Mammary epithelial cell (primary cell): ENCODE measurements at regions not wholly inside any gene's neighbourhood (a gene's known extent, or its start where the extent isn't known, plus 50 kb on each side); places are given as distances from the start of the nearest gene placed in this dataset.

Experiments
- EZH2 ChIP-seq: IDR thresholded peaks from 2 replicates; pipeline ENCODE4 v1.6.1; 2012; ENCODE audit warnings: low read length, inconsistent platforms, borderline replicate concordance
- TF ChIP-seq, protein P1 (sequence below), 2 donors: IDR thresholded peaks in 1 of 2; conservative IDR thresholded peaks in 1 of 2; 2 replicates each; pipeline ENCODE4 v1.5.1; 2011 to 2012; ENCODE audit warnings: inconsistent platforms in 2 of 2, low read length in 2 of 2, mild to moderate bottlenecking in 2 of 2, control low read depth in 1 of 2, low read depth in 1 of 2; ENCODE audit not compliant: insufficient read depth in 1 of 2; ENCODE audit errors: extremely low read depth in 1 of 2

- TF ChIP-seq, protein P1, sequence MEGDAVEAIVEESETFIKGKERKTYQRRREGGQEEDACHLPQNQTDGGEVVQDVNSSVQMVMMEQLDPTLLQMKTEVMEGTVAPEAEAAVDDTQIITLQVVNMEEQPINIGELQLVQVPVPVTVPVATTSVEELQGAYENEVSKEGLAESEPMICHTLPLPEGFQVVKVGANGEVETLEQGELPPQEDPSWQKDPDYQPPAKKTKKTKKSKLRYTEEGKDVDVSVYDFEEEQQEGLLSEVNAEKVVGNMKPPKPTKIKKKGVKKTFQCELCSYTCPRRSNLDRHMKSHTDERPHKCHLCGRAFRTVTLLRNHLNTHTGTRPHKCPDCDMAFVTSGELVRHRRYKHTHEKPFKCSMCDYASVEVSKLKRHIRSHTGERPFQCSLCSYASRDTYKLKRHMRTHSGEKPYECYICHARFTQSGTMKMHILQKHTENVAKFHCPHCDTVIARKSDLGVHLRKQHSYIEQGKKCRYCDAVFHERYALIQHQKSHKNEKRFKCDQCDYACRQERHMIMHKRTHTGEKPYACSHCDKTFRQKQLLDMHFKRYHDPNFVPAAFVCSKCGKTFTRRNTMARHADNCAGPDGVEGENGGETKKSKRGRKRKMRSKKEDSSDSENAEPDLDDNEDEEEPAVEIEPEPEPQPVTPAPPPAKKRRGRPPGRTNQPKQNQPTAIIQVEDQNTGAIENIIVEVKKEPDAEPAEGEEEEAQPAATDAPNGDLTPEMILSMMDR (conservative IDR thresholded peaks at IDR 0.05 in 1 of 2, IDR thresholded peaks at IDR 0.05 in 1 of 2; ENCODE audit: extremely low read depth in 1 of 2, insufficient read depth in 1 of 2, low read depth in 1 of 2, low read length in 2 of 2) = no peak
- no peak for TF ChIP-seq EZH2
Measured at GRCh38 chr3:67884345-67884744, 229.9 kb upstream of the SUCLG2 start.
